K562 (cell line): ENCODE measurements at regions not wholly inside any gene's neighbourhood (a gene's known extent, or its start where the extent isn't known, plus 50 kb on each side); places are given as distances from the start of the nearest gene placed in this dataset.

ENCODE experiments used
- ARNT ChIP-seq, 2 experiments: fragments of 450-650 bp; IDR thresholded peaks; 2 replicates each; pipeline ENCODE4 v1.6.1; 2016; ENCODE audit warnings: mild to moderate bottlenecking in 1 of 2
- EP300 ChIP-seq: IDR thresholded peaks from 2 replicates; pipeline ENCODE4 v1.6.1; 2012; ENCODE audit warnings: low read length, improper control_type of control experiment
- FOXK1 ChIP-seq: sonication (generic); formaldehyde crosslinking; IDR thresholded peaks from 2 replicates; pipeline ENCODE4 v1.8.0; 2022; ENCODE audit warnings: missing genetic modification reagents, mild to moderate bottlenecking, borderline replicate concordance
- NCOR1 ChIP-seq: fragments of 450-650 bp; IDR thresholded peaks from 2 replicates; pipeline ENCODE4 v1.6.1; 2016; ENCODE audit warnings: mild to moderate bottlenecking, moderate library complexity
- NFIC ChIP-seq: fragments of 450-650 bp; IDR thresholded peaks from 2 replicates; pipeline ENCODE4 v1.6.1; 2017; ENCODE audit warnings: mild to moderate bottlenecking, inconsistent platforms
- XRCC5 ChIP-seq: fragments of 200-400 bp; formaldehyde crosslinking; IDR thresholded peaks from 2 replicates; pipeline ENCODE4 v1.6.1; 2017; ENCODE audit warnings: low read depth, mild to moderate bottlenecking, low read length
- TF ChIP-seq, protein P1 (sequence below), 2 experiments: fragments of 450-650 bp; formaldehyde crosslinking in 1 of 2; IDR thresholded peaks; 2 replicates each; pipeline versions ENCODE4 v1.4.0 to v1.6.1; 2014 to 2020; ENCODE audit warnings: mild to moderate bottlenecking in 2 of 2, borderline replicate concordance in 1 of 2, low read depth in 1 of 2
- TF ChIP-seq, protein P2 (sequence below): fragments of 450-650 bp; IDR thresholded peaks from 2 replicates; pipeline ENCODE4 v1.7.1; 2018; ENCODE audit warnings: mild to moderate bottlenecking, low read depth; ENCODE audit not compliant: partially characterized antibody

- TF ChIP-seq, protein P1, sequence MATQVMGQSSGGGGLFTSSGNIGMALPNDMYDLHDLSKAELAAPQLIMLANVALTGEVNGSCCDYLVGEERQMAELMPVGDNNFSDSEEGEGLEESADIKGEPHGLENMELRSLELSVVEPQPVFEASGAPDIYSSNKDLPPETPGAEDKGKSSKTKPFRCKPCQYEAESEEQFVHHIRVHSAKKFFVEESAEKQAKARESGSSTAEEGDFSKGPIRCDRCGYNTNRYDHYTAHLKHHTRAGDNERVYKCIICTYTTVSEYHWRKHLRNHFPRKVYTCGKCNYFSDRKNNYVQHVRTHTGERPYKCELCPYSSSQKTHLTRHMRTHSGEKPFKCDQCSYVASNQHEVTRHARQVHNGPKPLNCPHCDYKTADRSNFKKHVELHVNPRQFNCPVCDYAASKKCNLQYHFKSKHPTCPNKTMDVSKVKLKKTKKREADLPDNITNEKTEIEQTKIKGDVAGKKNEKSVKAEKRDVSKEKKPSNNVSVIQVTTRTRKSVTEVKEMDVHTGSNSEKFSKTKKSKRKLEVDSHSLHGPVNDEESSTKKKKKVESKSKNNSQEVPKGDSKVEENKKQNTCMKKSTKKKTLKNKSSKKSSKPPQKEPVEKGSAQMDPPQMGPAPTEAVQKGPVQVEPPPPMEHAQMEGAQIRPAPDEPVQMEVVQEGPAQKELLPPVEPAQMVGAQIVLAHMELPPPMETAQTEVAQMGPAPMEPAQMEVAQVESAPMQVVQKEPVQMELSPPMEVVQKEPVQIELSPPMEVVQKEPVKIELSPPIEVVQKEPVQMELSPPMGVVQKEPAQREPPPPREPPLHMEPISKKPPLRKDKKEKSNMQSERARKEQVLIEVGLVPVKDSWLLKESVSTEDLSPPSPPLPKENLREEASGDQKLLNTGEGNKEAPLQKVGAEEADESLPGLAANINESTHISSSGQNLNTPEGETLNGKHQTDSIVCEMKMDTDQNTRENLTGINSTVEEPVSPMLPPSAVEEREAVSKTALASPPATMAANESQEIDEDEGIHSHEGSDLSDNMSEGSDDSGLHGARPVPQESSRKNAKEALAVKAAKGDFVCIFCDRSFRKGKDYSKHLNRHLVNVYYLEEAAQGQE (IDR thresholded peaks at IDR 0.05; ENCODE audit: borderline replicate concordance) = no peak
- TF ChIP-seq, protein P1 (CRISPR knock-in tag; IDR thresholded peaks at IDR 0.05; ENCODE audit: low read depth) = no peak
- TF ChIP-seq FOXK1 (CRISPR knock-in tag) = no peak
- no peak for TF ChIP-seq EP300
- TF ChIP-seq XRCC5 = no peak
- TF ChIP-seq NFIC = no peak
- TF ChIP-seq NCOR1 = no peak
- TF ChIP-seq, protein P2, sequence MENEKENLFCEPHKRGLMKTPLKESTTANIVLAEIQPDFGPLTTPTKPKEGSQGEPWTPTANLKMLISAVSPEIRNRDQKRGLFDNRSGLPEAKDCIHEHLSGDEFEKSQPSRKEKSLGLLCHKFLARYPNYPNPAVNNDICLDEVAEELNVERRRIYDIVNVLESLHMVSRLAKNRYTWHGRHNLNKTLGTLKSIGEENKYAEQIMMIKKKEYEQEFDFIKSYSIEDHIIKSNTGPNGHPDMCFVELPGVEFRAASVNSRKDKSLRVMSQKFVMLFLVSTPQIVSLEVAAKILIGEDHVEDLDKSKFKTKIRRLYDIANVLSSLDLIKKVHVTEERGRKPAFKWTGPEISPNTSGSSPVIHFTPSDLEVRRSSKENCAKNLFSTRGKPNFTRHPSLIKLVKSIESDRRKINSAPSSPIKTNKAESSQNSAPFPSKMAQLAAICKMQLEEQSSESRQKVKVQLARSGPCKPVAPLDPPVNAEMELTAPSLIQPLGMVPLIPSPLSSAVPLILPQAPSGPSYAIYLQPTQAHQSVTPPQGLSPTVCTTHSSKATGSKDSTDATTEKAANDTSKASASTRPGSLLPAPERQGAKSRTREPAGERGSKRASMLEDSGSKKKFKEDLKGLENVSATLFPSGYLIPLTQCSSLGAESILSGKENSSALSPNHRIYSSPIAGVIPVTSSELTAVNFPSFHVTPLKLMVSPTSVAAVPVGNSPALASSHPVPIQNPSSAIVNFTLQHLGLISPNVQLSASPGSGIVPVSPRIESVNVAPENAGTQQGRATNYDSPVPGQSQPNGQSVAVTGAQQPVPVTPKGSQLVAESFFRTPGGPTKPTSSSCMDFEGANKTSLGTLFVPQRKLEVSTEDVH = no peak
- no peak for TF ChIP-seq ARNT (IDR thresholded peaks at IDR 0.05)
Observed at GRCh38 chr4:17182888-17183287, 284.4 kb upstream of the LDB2 start (continued).
